ENCODE measurements at regions not wholly inside any gene's neighbourhood (a gene's known extent, or its start where the extent isn't known, plus 50 kb on each side); places are given as distances from the start of the nearest gene placed in this dataset.

- no peak for TF ChIP-seq CTCF (IDR thresholded peaks at IDR 0.05 in 2 of 3, conservative IDR thresholded peaks at IDR 0.05 in 1 of 3; ENCODE audit: borderline replicate concordance in 1 of 3, insufficient read depth in 1 of 3, low read depth in 2 of 3, low read length in 2 of 3)
- no peak for TF ChIP-seq RAD21 (IDR thresholded peaks at IDR 0.05; ENCODE audit: low read depth)
- no peak for TF ChIP-seq REST (IDR thresholded peaks at IDR 0.05; ENCODE audit: low read depth)
- TF ChIP-seq YY1 (IDR thresholded peaks at IDR 0.05; ENCODE audit: extremely low read depth, insufficient replicate concordance, low read depth, low read length), result no peak
- TF ChIP-seq POLR2AphosphoS5 (IDR thresholded peaks at IDR 0.05; ENCODE audit: low read depth, low read length), result no peak
- no peak for TF ChIP-seq EZH2 (IDR thresholded peaks at IDR 0.05)
Measured at GRCh38 chr5:17147617-17148016, 69.8 kb upstream of the BASP1 start.
